ENCODE measurements at regions not wholly inside any gene's neighbourhood (a gene's known extent, or its start where the extent isn't known, plus 50 kb on each side); places are given as distances from the start of the nearest gene placed in this dataset.

DNA sequence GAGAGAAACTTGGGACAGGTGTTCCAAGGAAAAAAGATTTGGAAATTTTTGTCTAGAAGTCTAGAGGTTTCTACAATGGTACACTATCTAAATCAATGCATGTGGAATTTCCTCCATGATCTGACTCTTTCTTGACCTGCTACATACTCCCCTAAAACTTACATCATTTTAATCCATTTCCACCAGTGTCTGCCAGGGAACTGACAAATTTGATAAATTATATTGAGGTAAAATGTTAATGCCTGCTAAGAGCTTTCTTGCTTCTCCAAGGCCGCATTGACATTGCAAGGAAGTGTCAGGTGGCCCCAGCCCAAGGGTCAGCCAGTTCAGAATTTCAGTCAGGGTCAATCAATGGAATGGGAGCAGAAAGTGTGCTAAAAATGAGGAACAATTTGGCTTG is 163.4 kb upstream of the FBXL17 start:
- TF ChIP-seq EZH2 (IDR thresholded peaks at IDR 0.05; ENCODE audit: low read length, missing control alignments): no peak
- TF ChIP-seq, protein P1, sequence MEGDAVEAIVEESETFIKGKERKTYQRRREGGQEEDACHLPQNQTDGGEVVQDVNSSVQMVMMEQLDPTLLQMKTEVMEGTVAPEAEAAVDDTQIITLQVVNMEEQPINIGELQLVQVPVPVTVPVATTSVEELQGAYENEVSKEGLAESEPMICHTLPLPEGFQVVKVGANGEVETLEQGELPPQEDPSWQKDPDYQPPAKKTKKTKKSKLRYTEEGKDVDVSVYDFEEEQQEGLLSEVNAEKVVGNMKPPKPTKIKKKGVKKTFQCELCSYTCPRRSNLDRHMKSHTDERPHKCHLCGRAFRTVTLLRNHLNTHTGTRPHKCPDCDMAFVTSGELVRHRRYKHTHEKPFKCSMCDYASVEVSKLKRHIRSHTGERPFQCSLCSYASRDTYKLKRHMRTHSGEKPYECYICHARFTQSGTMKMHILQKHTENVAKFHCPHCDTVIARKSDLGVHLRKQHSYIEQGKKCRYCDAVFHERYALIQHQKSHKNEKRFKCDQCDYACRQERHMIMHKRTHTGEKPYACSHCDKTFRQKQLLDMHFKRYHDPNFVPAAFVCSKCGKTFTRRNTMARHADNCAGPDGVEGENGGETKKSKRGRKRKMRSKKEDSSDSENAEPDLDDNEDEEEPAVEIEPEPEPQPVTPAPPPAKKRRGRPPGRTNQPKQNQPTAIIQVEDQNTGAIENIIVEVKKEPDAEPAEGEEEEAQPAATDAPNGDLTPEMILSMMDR (conservative IDR thresholded peaks at IDR 0.05 in 1 of 2, IDR thresholded peaks at IDR 0.05 in 1 of 2; ENCODE audit: low read depth in 1 of 2, low read length in 2 of 2): no peak

DNA sequence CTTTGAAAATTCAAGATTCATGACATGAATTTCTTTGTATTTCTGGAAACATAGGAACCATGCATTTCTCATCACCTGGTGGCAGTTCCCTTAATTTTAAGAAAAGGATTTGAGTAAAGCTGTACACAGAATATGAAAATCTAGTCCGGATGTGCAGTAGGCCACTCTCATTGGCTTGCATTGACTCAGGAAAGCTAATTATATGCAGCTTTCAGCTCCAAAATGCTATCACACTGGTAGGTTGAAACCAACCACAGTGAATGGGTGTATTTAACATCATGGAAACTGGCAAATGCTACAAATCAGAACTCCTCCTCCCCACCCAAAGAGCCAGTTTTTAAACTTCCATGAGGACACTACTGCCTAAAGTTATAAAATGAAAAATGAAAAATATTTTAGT is 161.6 kb upstream of the FBXL17 start:
- no peaks in the 10 kb centered on the region for H3K27me3 ChIP-seq (ENCODE audit: control insufficient read depth, insufficient read depth, low read length)
- H3K4me2 ChIP-seq (ENCODE audit: extremely low read depth, insufficient read depth, low read length): no peak overlapping the region
- no peak overlapping the region for H3K4me3 ChIP-seq (replicated peaks in 1 of 4; ENCODE audit: control extremely low read depth in 1 of 4, insufficient read depth in 1 of 4, low read depth in 3 of 4, low read length in 4 of 4)
- no peak overlapping the region for H2AFZ ChIP-seq (ENCODE audit: low read length)
- no peak for DNase-seq (ENCODE audit: low read depth in 2 of 2)
- no peaks in the 10 kb centered on the region for H3K9me3 ChIP-seq (ENCODE audit: control insufficient read depth, insufficient read depth, low read depth, low read length)
- H3K36me3 ChIP-seq (ENCODE audit: control insufficient read depth, insufficient read depth, low read length): no peaks in the 10 kb centered on the region
- H3K79me2 ChIP-seq (ENCODE audit: control insufficient read depth, insufficient read depth, low read length): no peaks in the 10 kb centered on the region
- TF ChIP-seq, protein P1 (conservative IDR thresholded peaks at IDR 0.05 in 1 of 2, IDR thresholded peaks at IDR 0.05 in 1 of 2; ENCODE audit: low read depth in 1 of 2, low read length in 2 of 2): no peak
- TF ChIP-seq EZH2 (IDR thresholded peaks at IDR 0.05; ENCODE audit: low read length, missing control alignments): no peak
- no peaks in the 10 kb centered on the region for H3K4me1 ChIP-seq (ENCODE audit: control insufficient read depth, extremely low read depth, insufficient read depth, low read length)
- H3K27ac ChIP-seq (ENCODE audit: insufficient read depth, low read length): no peak overlapping the region
- no peaks in the 10 kb centered on the region for H4K20me1 ChIP-seq (ENCODE audit: control insufficient read depth, extremely low read depth, insufficient read depth, low read length)
- no peak overlapping the region for H3K9ac ChIP-seq (ENCODE audit: insufficient read depth, low read length)

More for the DNA sequence above, 163.4 kb upstream of the FBXL17 start:
- Histone ChIP-seq H3K9me3 (ENCODE audit: control insufficient read depth, insufficient read depth, low read depth, low read length) (no peaks in the 10 kb centered on the region), H3K79me2 (ENCODE audit: control insufficient read depth, insufficient read depth, low read length) (no peaks in the 10 kb centered on the region), H3K9ac (ENCODE audit: insufficient read depth, low read length) (no peak overlapping the region), H2AFZ (ENCODE audit: low read length) (no peak overlapping the region), H3K27me3 (ENCODE audit: control insufficient read depth, insufficient read depth, low read length) (no peaks in the 10 kb centered on the region), H3K4me3 (replicated peaks in 1 of 4; ENCODE audit: control extremely low read depth in 1 of 4, insufficient read depth in 1 of 4, low read depth in 3 of 4, low read length in 4 of 4) (no peak overlapping the region), H4K20me1 (ENCODE audit: control insufficient read depth, extremely low read depth, insufficient read depth, low read length) (no peaks in the 10 kb centered on the region), H3K36me3 (ENCODE audit: control insufficient read depth, insufficient read depth, low read length) (no peaks in the 10 kb centered on the region), H3K27ac (ENCODE audit: insufficient read depth, low read length) (no peak overlapping the region), H3K4me1 (ENCODE audit: control insufficient read depth, extremely low read depth, insufficient read depth, low read length) (no peaks in the 10 kb centered on the region), H3K4me2 (ENCODE audit: extremely low read depth, insufficient read depth, low read length) (no peak overlapping the region)
- DNase-seq (ENCODE audit: low read depth in 2 of 2): no peak

DNA sequence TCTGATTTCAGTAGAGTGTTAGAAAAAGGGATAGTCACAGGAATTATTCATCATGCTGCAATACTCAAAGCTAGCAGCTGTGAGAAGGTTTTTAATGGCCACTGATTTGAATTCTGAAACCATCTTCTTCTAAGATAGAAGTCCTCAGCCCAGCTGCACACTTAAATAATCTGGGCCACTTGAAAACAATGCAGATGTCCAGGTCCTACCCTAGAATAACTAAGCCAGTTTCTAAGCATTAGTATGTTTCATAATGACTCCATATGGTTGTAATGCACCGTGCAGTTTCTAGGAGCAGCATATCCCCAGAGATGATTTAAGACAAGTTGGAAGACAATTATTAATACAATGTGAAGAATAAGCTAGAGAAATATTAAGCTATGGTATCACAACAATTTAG is 159.9 kb upstream of the FBXL17 start:
- Histone ChIP-seq H3K4me2 (ENCODE audit: extremely low read depth, insufficient read depth, low read length) (no peak overlapping the region), H3K4me1 (ENCODE audit: control insufficient read depth, extremely low read depth, insufficient read depth, low read length) (no peaks in the 10 kb centered on the region), H3K27ac (ENCODE audit: insufficient read depth, low read length) (no peak overlapping the region), H3K36me3 (ENCODE audit: control insufficient read depth, insufficient read depth, low read length) (no peaks in the 10 kb centered on the region), H2AFZ (ENCODE audit: low read length) (no peak overlapping the region), H3K4me3 (replicated peaks in 1 of 4; ENCODE audit: control extremely low read depth in 1 of 4, insufficient read depth in 1 of 4, low read depth in 3 of 4, low read length in 4 of 4) (no peak overlapping the region), H4K20me1 (ENCODE audit: control insufficient read depth, extremely low read depth, insufficient read depth, low read length) (no peaks in the 10 kb centered on the region), H3K9ac (ENCODE audit: insufficient read depth, low read length) (no peak overlapping the region), H3K9me3 (ENCODE audit: control insufficient read depth, insufficient read depth, low read depth, low read length) (no peaks in the 10 kb centered on the region), H3K27me3 (ENCODE audit: control insufficient read depth, insufficient read depth, low read length) (no peaks in the 10 kb centered on the region), H3K79me2 (ENCODE audit: control insufficient read depth, insufficient read depth, low read length) (no peaks in the 10 kb centered on the region)
- DNase-seq (ENCODE audit: low read depth in 2 of 2): no peak
- TF ChIP-seq, protein P1 (conservative IDR thresholded peaks at IDR 0.05 in 1 of 2, IDR thresholded peaks at IDR 0.05 in 1 of 2; ENCODE audit: low read depth in 1 of 2, low read length in 2 of 2): no peak
- TF ChIP-seq EZH2 (IDR thresholded peaks at IDR 0.05; ENCODE audit: low read length, missing control alignments): no peak

Data from fibroblast of lung (primary cell).